Tibial nerve (tissue), 4 donors: ENCODE measurements at regions not wholly inside any gene's neighbourhood (a gene's known extent, or its start where the extent isn't known, plus 50 kb on each side); places are given as distances from the start of the nearest gene placed in this dataset.

Experiments
- DNase-seq, 2 donors: peaks; one replicate each; pipeline ENCODE4 v3.0.0-alpha.2; 2019; ENCODE audit warnings: low spot score in 2 of 2
- H3K27ac ChIP-seq, 4 donors: fragments of 200-600 bp; sonication (generic) in 3 of 4; one replicate each; pipeline ENCODE4 v1.5.1; 2017 to 2019; ENCODE audit warnings: mild to moderate bottlenecking in 1 of 4
- H3K27me3 ChIP-seq, 2 donors: fragments of 200-600 bp; sonication (generic) in 1 of 2; one replicate each; pipeline versions ENCODE4 v1.5.1 to v1.6.0; 2017 to 2019
- H3K36me3 ChIP-seq, 3 donors: fragments of 200-600 bp; sonication (generic); one replicate each; pipeline ENCODE4 v1.5.1; 2018 to 2019
- H3K4me1 ChIP-seq, 4 donors: fragments of 200-600 bp; sonication (generic) in 3 of 4; one replicate each; pipeline ENCODE4 v1.5.1; 2017 to 2019
- H3K4me3 ChIP-seq, 4 donors: fragments of 200-600 bp; sonication (generic) in 3 of 4; one replicate each; pipeline ENCODE4 v1.5.1; 2017 to 2019; ENCODE audit warnings: mild to moderate bottlenecking in 1 of 4, moderate library complexity in 1 of 4
- H3K9me3 ChIP-seq, 4 donors: fragments of 200-600 bp; sonication (generic) in 3 of 4; one replicate each; pipeline ENCODE4 v1.5.1; 2017 to 2019
- CTCF ChIP-seq, 5 experiments: fragments of 200-600 bp in 3 of 5; fragments of 450-650 bp in 2 of 5; sonication (generic) in 3 of 5; IDR thresholded peaks; one replicate each; pipeline ENCODE4 v1.5.1; 2016 to 2019; ENCODE audit warnings: antibody characterized with exemption in 5 of 5, mild to moderate bottlenecking in 3 of 5, moderate library complexity in 2 of 5
- EP300 ChIP-seq, 2 donors: sonication (generic); formaldehyde crosslinking; IDR thresholded peaks; one replicate each; pipeline ENCODE4 v1.6.1; 2017; ENCODE audit warnings: antibody characterized with exemption in 2 of 2, mild to moderate bottlenecking in 1 of 2
- POLR2A ChIP-seq, 2 donors: fragments of 450-650 bp; IDR thresholded peaks; one replicate each; pipeline ENCODE4 v1.6.1; 2017; ENCODE audit warnings: antibody characterized with exemption in 2 of 2, mild to moderate bottlenecking in 2 of 2, moderate library complexity in 2 of 2
- WGBS, 2 donors: methylation state at CpG; one replicate each; pipeline ENCODE4 v1.1.5; 2018; 5-methylcytosine and 5-hydroxymethylcytosine counted together

GRCh38 chr11:91800208-91800914 lies 424.3 kb upstream of the FAT3 start:
- Histone ChIP-seq H3K9me3 (no peaks in the 10 kb centered on the region), H3K4me1 (peaks cover 0 to 4% (median 0%) of the 10 kb centered on the region in 4 donors), H3K27me3 (no peaks in the 10 kb centered on the region), H3K27ac (no peak overlapping the region), H3K36me3 (no peaks in the 10 kb centered on the region), H3K4me3 (no peak overlapping the region)
- TF ChIP-seq EP300 (IDR thresholded peaks at IDR 0.05) (no peak), CTCF (IDR thresholded peaks at IDR 0.05) (no peak), POLR2A (IDR thresholded peaks at IDR 0.05) (no peak)
- no peak for DNase-seq
- 92% methylated on average over 8 to 9 of the region's 9 CpGs for WGBS, 2 donors

- no peak for DNase-seq
- H3K4me3 ChIP-seq = no peak overlapping the region
- H3K9me3 ChIP-seq = no peaks in the 10 kb centered on the region
- TF ChIP-seq POLR2A (IDR thresholded peaks at IDR 0.05) (no peak), EP300 (IDR thresholded peaks at IDR 0.05) (no peak), CTCF (IDR thresholded peaks at IDR 0.05) (no peak)
- H3K27ac ChIP-seq = no peak overlapping the region
- peaks cover 0 to 11% (median 0%) of the 10 kb centered on the region in 4 donors for H3K4me1 ChIP-seq
- no peaks in the 10 kb centered on the region for H3K27me3 ChIP-seq
- WGBS, 2 donors = 85 to 93% methylated on average over 7 of the region's 7 CpGs
- no peaks in the 10 kb centered on the region for H3K36me3 ChIP-seq
Measured at GRCh38 chr11:91798240-91798639, 426.4 kb upstream of the FAT3 start.

GRCh38 chr11:91796999-91797398 lies 427.6 kb upstream of the FAT3 start:
- Histone ChIP-seq H3K4me1 (peaks cover 0 to 11% (median 0%) of the 10 kb centered on the region in 4 donors), H3K9me3 (no peaks in the 10 kb centered on the region), H3K4me3 (no peak overlapping the region), H3K36me3 (no peaks in the 10 kb centered on the region), H3K27ac (no peak overlapping the region), H3K27me3 (no peaks in the 10 kb centered on the region)
- DNase-seq = no peak
- TF ChIP-seq EP300 (IDR thresholded peaks at IDR 0.05) = no peak
- TF ChIP-seq POLR2A (IDR thresholded peaks at IDR 0.05) = no peak
- no peak for TF ChIP-seq CTCF (IDR thresholded peaks at IDR 0.05)

- H3K36me3 ChIP-seq = no peaks in the 10 kb centered on the region
- 45 to 64% methylated on average over 2 of the region's 2 CpGs for WGBS, 2 donors
- H3K9me3 ChIP-seq = no peaks in the 10 kb centered on the region
Measured at GRCh38 chr11:91795139-91795887, 429.3 kb upstream of the FAT3 start.

More at GRCh38 chr11:91795139-91795887, 429.3 kb upstream of the FAT3 start:
- TF ChIP-seq CTCF (IDR thresholded peaks at IDR 0.05) (no peak), POLR2A (IDR thresholded peaks at IDR 0.05) (no peak), EP300 (IDR thresholded peaks at IDR 0.05) (no peak)
- Histone ChIP-seq H3K4me3 (no peak overlapping the region), H3K27me3 (no peaks in the 10 kb centered on the region), H3K27ac (no peak overlapping the region), H3K4me1 (peaks cover 0 to 11% (median 0%) of the 10 kb centered on the region in 4 donors)
- DNase-seq = no peak
